Hepatocyte (in vitro differentiated cells): ENCODE measurements at regions not wholly inside any gene's neighbourhood (a gene's known extent, or its start where the extent isn't known, plus 50 kb on each side); places are given as distances from the start of the nearest gene placed in this dataset.

Source experiments
- CTCF ChIP-seq: fragments of 200-600 bp; sonication (generic); IDR thresholded peaks from 2 replicates; pipeline ENCODE4 v1.5.1; 2016; ENCODE audit warnings: antibody characterized with exemption, mild to moderate bottlenecking; ENCODE audit not compliant: poor library complexity
- EZH2 ChIP-seq: fragments of 200-600 bp; sonication (generic); IDR thresholded peaks from 2 replicates; pipeline ENCODE4 v1.6.1; 2016; ENCODE audit warnings: antibody characterized with exemption, mild to moderate bottlenecking, borderline replicate concordance
- EZH2phosphoT487 ChIP-seq: fragments of 200-600 bp; sonication (generic); IDR thresholded peaks from one replicate; pipeline ENCODE4 v1.6.1; 2018; ENCODE audit warnings: antibody characterized with exemption, mild to moderate bottlenecking, low read depth, moderate library complexity; ENCODE audit not compliant: unreplicated experiment, severe bottlenecking

DNA sequence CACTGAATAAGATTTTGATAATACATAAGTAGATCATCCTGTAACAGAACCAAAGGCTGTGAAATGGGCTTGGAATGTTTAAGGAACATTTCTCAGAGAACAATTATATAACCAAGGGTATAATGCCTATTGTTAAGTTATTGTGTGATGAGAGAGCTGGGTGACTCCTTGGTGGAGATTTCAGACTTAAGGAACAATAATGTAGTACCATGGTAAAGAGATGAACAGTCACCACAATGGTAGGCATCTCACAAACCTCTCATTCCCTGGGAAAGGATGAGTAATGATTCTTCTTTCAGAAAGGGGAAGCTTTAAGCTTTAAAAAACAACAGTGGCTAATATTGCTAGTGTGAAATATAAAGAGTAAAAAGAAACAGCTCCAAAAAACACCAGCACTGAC lies 147.4 kb downstream of the TRIM36 start:
- no peak for TF ChIP-seq CTCF
- no peak for TF ChIP-seq EZH2
- TF ChIP-seq EZH2phosphoT487, result no peak
